NCI-H146 treated with DMSO at 0.1 percent for 48 hours (cell line): ENCODE measurements at regions not wholly inside any gene's neighbourhood (a gene's known extent, or its start where the extent isn't known, plus 50 kb on each side); places are given as distances from the start of the nearest gene placed in this dataset.
"Not testable (repeated sequence)": the region's sequence is repeated elsewhere in the genome, so short reads cannot be mapped to it uniquely, and the experiment has no call there.

Source experiments
- DNase-seq: peaks from one replicate; lab custom pipeline; 2025; ENCODE audit not compliant: unreplicated experiment; lab: John Stamatoyannopoulos, UW

GRCh38 chr6:126955621-126956020 is 162.8 kb upstream of the RSPO3 start:
- DNase-seq = no peak

GRCh38 chr6:126957721-126958120 is 160.8 kb upstream of the RSPO3 start:
- no peak for DNase-seq

GRCh38 chr6:126959765-126960164 is 158.7 kb upstream of the RSPO3 start:
- no peak for DNase-seq

DNA sequence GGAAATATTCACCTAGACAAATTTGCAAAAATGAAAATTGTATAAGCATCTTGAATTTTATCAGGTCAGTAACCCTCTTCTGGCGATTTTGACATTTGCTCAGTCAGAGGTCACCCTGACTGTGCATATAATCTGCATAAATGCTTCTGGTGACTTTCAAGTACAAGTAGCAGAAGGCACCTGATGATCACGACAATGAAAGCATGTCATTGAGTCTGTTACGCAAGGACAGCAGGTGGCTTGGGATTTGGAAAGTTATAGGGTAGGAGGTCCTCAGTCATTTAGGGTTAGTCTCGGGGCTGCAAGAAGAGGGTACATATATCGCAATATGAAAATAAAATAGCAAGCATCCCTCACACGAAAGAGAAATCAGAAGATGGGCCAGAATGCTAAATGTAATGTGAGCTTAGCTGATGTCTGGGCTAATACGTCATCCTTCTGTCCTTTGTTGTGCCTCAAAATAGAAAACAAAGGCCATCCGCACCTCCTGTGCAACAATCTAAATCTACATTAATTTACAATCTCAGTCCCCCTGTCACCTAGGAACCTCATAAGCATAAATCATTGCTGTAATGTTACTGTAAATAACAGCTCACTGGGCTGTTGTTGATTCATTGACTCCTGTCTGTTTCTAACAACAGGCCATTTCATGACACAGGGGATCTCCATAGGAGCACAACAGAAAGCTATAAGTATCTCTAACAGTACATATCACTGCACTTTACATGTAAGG is 155.2 kb upstream of the RSPO3 start:
- no peak for DNase-seq

GRCh38 chr6:126967296-126968005 is 151.0 kb upstream of the RSPO3 start:
- DNase-seq = no peak

DNA sequence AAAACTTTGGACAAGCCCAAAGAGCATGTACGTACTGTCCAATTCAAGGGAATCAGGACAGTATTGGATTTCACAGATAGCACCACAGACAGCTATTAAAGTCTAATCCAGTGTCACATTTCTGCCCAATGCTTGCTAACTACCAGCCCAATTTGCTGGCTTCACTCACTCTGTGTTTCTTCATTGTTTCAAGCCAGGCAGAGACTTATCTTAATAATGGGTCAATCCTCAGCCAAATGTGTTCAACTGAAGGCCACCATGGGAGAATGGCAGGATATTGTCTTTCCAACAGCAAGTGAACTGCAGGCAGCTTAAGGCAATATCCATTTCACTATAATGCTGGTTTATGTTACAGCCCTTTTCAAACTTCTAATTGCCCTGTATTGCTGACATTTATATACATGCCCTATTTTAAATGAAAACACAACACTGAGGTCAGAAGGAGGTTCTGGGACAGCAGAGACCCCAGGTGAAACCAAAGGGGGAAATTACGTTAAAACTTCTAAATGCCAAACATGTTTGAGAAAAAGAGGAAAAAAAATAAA is 142.1 kb upstream of the RSPO3 start:
- DNase-seq = no peak

- no peak for DNase-seq
Measured at GRCh38 chr6:126983779-126984178, 134.7 kb upstream of the RSPO3 start.

- DNase-seq = not testable (repeated sequence)
Measured at GRCh38 chr6:126988125-126988524, 130.3 kb upstream of the RSPO3 start.

DNA sequence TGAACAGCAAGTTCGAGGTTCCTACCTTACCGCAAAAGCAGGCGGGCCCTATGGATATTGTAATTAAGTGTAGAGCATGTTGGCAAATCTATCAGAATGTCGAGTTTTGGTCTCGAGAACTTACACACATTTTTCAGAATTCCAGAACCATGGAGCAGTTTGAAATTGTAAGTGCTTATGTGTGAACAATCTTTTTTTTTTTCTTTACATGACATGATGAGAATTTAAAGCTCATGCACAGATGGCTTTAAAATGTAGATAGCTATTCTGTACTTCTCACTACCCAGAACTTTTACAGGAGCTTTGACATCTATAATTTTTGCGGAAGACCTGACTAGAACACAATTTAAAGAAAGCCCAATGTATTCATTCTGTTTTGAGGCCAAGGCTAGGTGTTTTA is 117.8 kb upstream of the RSPO3 start:
- DNase-seq = no peak

GRCh38 chr6:127013865-127014264 is 104.6 kb upstream of the RSPO3 start:
- DNase-seq = no peak

DNA sequence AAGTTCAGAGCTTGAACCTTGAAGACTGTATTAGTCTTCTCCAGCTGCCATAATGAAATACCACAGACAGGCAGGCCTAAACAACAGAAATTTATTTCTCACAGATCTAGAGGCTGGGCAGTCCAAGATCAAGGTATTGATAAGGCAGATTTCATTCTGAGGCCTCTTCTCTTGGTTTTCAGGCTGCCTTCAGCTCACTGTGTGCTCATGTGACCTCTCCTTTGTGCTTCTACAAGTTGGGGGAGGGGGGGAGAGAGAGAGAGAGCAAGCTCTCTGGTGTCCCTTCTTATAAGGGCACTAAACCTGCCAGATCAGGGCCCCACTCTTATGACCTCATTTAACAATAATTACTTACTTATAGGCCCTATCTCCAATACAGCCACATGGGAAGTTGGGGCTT is 102.6 kb upstream of the RSPO3 start:
- DNase-seq = no peak

- no peak for DNase-seq
Measured at GRCh38 chr6:127019828-127020227, 98.6 kb upstream of the RSPO3 start.

DNA sequence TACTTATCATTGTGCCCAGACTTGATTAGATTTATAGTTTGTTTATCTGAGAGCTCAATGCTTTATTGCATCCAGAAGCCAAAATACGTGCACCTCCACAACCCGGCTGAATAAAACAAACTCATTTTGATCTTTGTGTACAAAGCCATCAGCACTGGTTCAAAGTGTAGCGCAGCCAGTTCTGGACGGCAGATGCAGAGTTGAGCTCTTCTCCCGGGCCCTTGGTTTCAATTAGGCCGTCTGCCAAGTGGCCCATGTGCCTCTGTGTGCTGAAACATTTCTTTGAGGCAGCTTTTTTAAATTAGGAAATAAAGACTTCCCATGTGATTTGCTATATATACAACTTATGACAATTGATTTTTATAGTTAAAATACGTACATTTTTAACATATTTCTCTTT is 96.2 kb upstream of the RSPO3 start:
- DNase-seq = no peak

- DNase-seq = no peak
Measured at GRCh38 chr6:127023001-127023778, 95.3 kb upstream of the RSPO3 start.

DNA sequence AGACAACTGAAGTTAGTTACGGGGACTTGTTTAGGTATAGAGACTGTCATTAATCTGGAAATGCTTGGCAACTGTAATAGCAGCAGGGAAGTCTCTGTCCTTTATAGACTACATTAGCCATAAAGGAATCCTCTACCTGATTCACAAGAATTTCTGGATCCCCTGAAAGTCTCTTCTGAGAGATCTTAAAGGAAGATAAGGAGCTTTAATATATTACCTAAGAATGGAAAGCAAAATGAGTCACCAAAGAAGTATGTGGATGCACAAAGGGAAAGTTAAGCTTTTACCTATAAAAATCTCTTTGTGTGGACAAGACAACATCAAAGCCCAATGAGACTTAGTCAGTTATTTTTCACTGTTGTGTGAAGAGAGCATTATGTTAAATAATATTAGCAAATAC is 92.2 kb upstream of the RSPO3 start:
- DNase-seq = no peak

- DNase-seq = no peak
Measured at GRCh38 chr6:127030111-127030510, 88.4 kb upstream of the RSPO3 start.

DNA sequence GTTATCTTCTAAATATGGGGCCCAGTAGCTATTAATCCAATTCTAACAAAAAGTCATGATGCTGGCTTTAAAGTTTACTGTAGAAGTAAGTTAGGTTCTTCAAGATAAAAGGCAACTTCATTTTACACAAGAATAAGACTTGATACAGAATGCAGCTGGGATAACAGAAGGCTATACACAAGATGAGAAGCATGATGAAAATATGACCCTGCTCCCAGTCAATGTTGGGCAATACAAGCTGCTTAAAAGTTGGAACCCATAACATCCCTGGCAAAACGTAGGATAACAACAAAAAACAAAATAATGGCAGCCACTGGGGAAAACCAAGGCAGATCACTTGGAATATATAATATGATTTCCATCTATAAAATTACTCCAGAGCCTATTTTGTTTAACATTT is 87.6 kb upstream of the RSPO3 start:
- DNase-seq = no peak

- no peak for DNase-seq
Measured at GRCh38 chr6:127031511-127031910, 87.0 kb upstream of the RSPO3 start.

DNA sequence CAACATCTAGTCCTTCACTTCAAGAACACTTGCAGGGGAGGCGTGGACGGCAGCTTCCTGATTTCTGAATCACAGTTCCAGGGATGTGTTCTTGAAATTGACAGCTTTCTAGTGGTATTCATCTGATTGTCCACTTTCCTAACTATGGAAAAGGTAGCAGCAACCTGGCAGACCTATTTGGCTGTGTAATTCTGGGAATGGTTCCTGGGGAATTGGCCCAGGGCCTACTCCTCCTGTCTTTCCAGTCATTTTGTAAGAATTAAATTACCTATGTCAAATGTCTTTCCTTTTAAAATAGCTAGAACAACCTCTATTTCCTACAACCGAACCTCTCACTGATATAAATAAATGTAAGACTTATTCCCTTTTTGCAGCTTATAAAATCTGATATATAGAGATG is 85.5 kb upstream of the RSPO3 start:
- no peak for DNase-seq

DNA sequence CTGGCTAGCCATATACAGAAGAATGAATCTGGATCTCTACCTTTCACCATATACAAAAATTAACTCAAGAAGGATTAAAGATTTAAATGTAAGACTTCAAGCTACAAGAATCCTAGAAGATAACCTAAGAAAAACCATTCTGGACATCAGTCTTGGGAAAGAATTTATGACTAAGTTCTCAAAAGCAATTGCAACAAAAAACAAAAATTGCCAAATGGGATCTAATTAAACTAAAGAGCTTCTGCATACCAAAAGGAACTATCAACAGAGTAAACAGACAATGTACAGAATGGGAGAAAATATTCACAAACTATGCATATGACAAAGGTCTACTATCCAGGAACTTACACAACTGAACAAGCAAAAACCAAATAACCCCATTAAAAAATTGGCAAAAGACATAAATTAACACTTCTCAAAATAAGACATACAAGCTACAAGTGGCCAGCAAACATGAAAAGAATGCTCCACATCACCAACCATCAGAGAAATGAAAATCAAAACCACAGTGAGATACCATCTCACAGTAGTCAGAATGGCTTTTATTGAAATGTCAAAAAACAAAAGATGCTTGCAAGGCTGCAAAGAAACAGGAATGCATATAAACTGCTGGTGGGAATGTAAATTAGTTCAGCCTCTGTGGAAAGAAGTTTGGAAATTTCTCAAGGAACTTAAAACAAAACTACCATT is 66.8 kb upstream of the RSPO3 start:
- no peak for DNase-seq
